ACC112 (cell line): ENCODE measurements at regions not wholly inside any gene's neighbourhood (a gene's known extent, or its start where the extent isn't known, plus 50 kb on each side); places are given as distances from the start of the nearest gene placed in this dataset.
"Not testable (repeated sequence)": the region's sequence is repeated elsewhere in the genome, so short reads cannot be mapped to it uniquely, and the experiment has no call there.

ENCODE experiments used
- H2AFZ ChIP-seq: fragments of 200-600 bp; sonication (generic); one replicate; pipeline ENCODE4 v1.6.0; 2017; ENCODE audit warnings: antibody characterized with exemption, low read length; ENCODE audit not compliant: unreplicated experiment
- H3K27ac ChIP-seq: fragments of 200-600 bp; sonication (generic); 2 replicates; pipeline ENCODE4 v1.5.1; 2014; ENCODE audit warnings: low read depth, mild to moderate bottlenecking, antibody characterized with exemption, low read length, moderate library complexity
- H3K27me3 ChIP-seq: fragments of 200-600 bp; sonication (generic); 2 replicates; pipeline ENCODE4 v1.6.1; 2014; ENCODE audit warnings: mild to moderate bottlenecking, antibody characterized with exemption, low read length, moderate library complexity, mixed read lengths; ENCODE audit not compliant: insufficient read depth
- H3K36me3 ChIP-seq: fragments of 200-600 bp; sonication (generic); 2 replicates; pipeline ENCODE4 v1.6.1; 2016; ENCODE audit warnings: mild to moderate bottlenecking, antibody characterized with exemption, low read length, moderate library complexity, mixed read lengths; ENCODE audit not compliant: insufficient read depth
- H3K4me1 ChIP-seq: fragments of 200-600 bp; sonication (generic); one replicate; pipeline ENCODE4 v1.6.1; 2016; ENCODE audit warnings: low read length, mixed read lengths; ENCODE audit not compliant: insufficient read depth, unreplicated experiment, control insufficient read depth
- H3K4me3 ChIP-seq: fragments of 200-600 bp; sonication (generic); 2 replicates; pipeline ENCODE4 v1.5.1; 2014; ENCODE audit warnings: mild to moderate bottlenecking, low read depth, low read length
- H3K79me2 ChIP-seq: fragments of 200-600 bp; sonication (generic); one replicate; pipeline ENCODE4 v1.6.0; 2016; ENCODE audit warnings: low read length; ENCODE audit not compliant: control insufficient read depth, unreplicated experiment, insufficient read depth

DNA sequence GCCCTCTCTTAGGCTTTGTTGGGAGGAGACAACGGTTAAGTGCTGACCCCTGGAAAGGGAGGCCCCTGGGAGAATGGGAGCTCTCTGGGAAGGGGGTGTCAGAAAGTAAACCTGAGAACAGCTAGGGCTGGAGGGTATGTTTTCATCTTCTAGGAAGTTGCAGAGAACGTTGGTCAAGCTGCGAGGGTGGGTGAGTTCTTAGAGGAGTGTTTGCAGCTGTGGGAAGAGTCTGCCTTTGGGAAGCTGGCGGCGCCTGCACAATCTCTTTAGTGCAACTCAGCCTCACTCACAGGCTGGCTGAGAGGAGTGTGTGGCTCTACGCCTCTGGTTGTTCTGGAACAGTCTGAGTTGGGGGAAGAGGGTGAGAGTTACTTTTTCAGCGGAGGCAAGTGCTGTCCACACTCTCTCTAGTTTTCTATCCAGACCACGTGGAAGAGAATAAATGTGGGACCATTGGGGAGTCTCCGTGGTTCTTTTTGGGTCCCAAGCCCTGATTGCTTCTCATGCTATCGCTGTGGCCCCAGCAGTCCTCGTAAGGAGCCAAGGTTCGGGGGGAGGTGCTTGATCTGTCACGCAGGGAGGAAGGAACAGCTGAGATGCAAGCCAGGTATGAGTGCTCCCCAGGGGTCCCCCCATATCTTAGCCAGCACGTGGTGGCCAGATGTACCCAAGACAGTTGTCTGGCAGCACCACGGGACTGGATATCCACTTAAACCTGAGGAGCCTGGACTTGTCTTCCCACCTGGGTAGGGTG lies 237.2 kb downstream of the BUB3 start:
- Histone ChIP-seq H3K79me2 (no peaks in the 10 kb centered on the region), H3K27me3 (no peaks in the 10 kb centered on the region), H3K27ac (no peak overlapping the region), H3K36me3 (no peaks in the 10 kb centered on the region), H3K4me1 (no peaks in the 10 kb centered on the region), H2AFZ (no peak overlapping the region), H3K4me3 (no peak overlapping the region)

- no peaks in the 10 kb centered on the region for H3K36me3 ChIP-seq
- H2AFZ ChIP-seq: no peak overlapping the region
- H3K4me3 ChIP-seq: no peak overlapping the region
- H3K27ac ChIP-seq: no peak overlapping the region
- no peaks in the 10 kb centered on the region for H3K27me3 ChIP-seq
- H3K4me1 ChIP-seq: no peaks in the 10 kb centered on the region
- H3K79me2 ChIP-seq: no peaks in the 10 kb centered on the region
Observed at GRCh38 chr10:123392182-123392963, 238.2 kb downstream of the BUB3 start.

GRCh38 chr10:123393170-123393569 lies 239.0 kb downstream of the BUB3 start:
- H3K27ac ChIP-seq: no peak overlapping the region

DNA sequence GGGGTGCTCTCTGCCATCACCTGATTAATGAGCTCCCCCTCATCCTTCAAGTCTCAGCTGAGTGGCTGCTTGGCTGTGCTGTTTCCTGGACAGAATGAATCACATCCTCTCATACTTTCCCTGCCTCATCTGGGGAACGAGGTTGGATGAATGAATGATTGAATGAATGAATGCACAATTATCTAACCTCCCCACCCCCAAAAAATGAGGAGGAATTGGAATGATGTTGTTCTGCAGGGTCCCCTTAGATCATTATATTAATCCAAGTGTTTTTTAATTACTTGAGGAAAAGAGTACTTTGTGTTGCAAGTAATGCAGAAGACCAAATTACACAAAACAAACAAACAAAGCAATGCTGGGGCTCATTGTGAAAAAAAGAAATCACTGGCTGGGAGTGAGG lies 240.2 kb downstream of the BUB3 start:
- no peak overlapping the region for H2AFZ ChIP-seq
- H3K27ac ChIP-seq: no peak overlapping the region
- no peak overlapping the region for H3K4me3 ChIP-seq
- no peaks in the 10 kb centered on the region for H3K4me1 ChIP-seq
- no peaks in the 10 kb centered on the region for H3K79me2 ChIP-seq
- H3K27me3 ChIP-seq: no peaks in the 10 kb centered on the region
- H3K36me3 ChIP-seq: no peaks in the 10 kb centered on the region

More at GRCh38 chr10:123393170-123393569, 239.0 kb downstream of the BUB3 start:
- Histone ChIP-seq H2AFZ (no peak overlapping the region), H3K36me3 (no peaks in the 10 kb centered on the region), H3K4me3 (no peak overlapping the region), H3K79me2 (no peaks in the 10 kb centered on the region), H3K27me3 (no peaks in the 10 kb centered on the region), H3K4me1 (no peaks in the 10 kb centered on the region)

DNA sequence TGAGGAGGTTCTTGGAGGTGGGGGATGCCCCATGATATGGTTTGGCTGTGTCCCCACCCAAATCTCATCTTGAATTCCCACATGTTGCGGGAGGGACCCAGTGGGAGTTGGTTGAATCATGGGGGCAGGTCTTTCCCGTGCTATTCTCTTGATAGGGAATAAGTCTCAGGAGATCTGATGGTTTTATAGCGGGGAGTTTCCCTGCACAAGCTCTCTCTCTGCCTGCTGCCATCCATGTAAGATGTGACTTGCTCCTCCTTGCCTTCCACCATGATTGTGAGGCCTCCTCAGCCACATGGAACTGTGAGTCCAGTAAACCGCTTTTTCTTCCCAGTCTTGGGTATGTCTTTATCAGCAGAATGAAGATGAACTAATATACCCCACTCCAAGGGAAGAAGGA lies 241.0 kb downstream of the BUB3 start:
- not testable (repeated sequence) for H3K4me1 ChIP-seq, H3K27me3 ChIP-seq, H3K4me3 ChIP-seq, H3K27ac ChIP-seq, H3K79me2 ChIP-seq, H2AFZ ChIP-seq, H3K36me3 ChIP-seq

- Histone ChIP-seq H3K4me1 (no peaks in the 10 kb centered on the region), H3K27ac (no peak overlapping the region)
Observed at GRCh38 chr10:123395906-123396305, 241.7 kb downstream of the BUB3 start.

GRCh38 chr10:123398180-123398591 lies 244.0 kb downstream of the BUB3 start:
- H3K27me3 ChIP-seq: no peaks in the 10 kb centered on the region
- H3K36me3 ChIP-seq: no peaks in the 10 kb centered on the region
- H3K4me1 ChIP-seq: no peaks in the 10 kb centered on the region
- no peak overlapping the region for H3K27ac ChIP-seq
- H3K4me3 ChIP-seq: no peak overlapping the region
- H3K79me2 ChIP-seq: no peaks in the 10 kb centered on the region
- H2AFZ ChIP-seq: no peak overlapping the region

More at GRCh38 chr10:123395906-123396305, 241.7 kb downstream of the BUB3 start:
- Histone ChIP-seq H3K27me3 (no peaks in the 10 kb centered on the region), H3K79me2 (no peaks in the 10 kb centered on the region), H3K4me3 (no peak overlapping the region), H3K36me3 (no peaks in the 10 kb centered on the region), H2AFZ (no peak overlapping the region)

DNA sequence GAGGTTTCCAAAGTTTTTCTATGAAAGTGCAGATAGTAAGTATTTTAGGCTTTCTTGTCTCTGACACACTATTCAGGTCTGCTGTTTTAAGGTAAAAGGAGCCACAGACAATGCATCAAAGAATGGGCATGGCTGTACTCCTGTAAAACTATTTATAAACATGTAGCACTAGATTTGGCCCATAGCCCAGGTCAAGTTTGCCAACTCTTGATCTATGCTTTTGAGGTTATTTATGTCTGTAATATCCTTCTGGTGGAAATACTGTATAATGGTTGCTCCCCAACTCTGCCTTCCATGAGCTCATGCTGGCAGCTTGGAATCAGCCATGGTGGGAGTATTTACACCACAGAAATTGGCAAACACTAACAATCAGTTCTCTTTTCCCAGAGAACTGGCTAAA lies 244.6 kb downstream of the BUB3 start:
- Histone ChIP-seq H3K4me1 (no peaks in the 10 kb centered on the region), H3K4me3 (no peak overlapping the region), H3K27me3 (no peaks in the 10 kb centered on the region), H3K79me2 (no peaks in the 10 kb centered on the region), H3K27ac (no peak overlapping the region), H3K36me3 (no peaks in the 10 kb centered on the region), H2AFZ (no peak overlapping the region)

DNA sequence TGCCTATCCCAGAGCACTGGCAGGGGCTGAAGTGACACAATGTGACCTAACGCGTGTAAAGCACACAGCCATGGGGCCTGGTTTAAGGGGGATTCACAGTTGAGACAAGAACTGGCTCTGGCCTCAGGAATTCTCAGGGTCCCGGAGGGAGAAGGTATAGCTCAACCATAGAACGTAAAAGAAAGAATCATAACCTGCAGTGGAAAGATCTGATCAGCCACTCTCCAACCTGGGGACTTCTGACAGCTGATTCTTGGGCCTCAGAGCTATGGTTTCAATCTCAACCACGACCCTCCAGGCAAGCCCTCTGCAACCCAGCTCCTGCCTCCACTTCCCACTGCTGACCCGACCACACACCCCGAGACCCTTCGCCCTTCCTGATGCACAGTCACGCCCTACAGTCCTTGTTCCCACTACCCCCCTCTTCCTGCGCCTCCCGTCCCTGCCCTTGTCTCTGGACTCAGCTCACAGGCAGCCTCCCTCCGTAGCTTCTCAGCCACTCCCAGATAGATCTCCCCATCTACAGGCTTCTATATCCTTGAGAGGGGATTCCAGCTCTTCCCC lies 245.2 kb downstream of the BUB3 start:
- H3K4me3 ChIP-seq: no peak overlapping the region
- no peaks in the 10 kb centered on the region for H3K27me3 ChIP-seq
- H3K36me3 ChIP-seq: no peaks in the 10 kb centered on the region
- no peaks in the 10 kb centered on the region for H3K4me1 ChIP-seq
- H2AFZ ChIP-seq: no peak overlapping the region
- no peaks in the 10 kb centered on the region for H3K79me2 ChIP-seq
- no peak overlapping the region for H3K27ac ChIP-seq

- H3K27me3 ChIP-seq: no peaks in the 10 kb centered on the region
- H3K4me1 ChIP-seq: no peaks in the 10 kb centered on the region
- H3K27ac ChIP-seq: no peak overlapping the region
- no peaks in the 10 kb centered on the region for H3K36me3 ChIP-seq
- H3K79me2 ChIP-seq: no peaks in the 10 kb centered on the region
- H2AFZ ChIP-seq: no peak overlapping the region
- no peak overlapping the region for H3K4me3 ChIP-seq
Observed at GRCh38 chr10:123402021-123402420, 247.8 kb downstream of the BUB3 start.
